Nephron (organoid): ENCODE measurements at regions not wholly inside any gene's neighbourhood (a gene's known extent, or its start where the extent isn't known, plus 50 kb on each side); places are given as distances from the start of the nearest gene placed in this dataset.

Source experiments
- H3K27ac Mint-ChIP-seq, 3 experiments: 2 replicates each; pipeline ENCODE4 v1.8.0; 2020; ENCODE audit warnings: mixed read lengths in 3 of 3, mild to moderate bottlenecking in 2 of 3, moderate library complexity in 1 of 3
- H3K27me3 Mint-ChIP-seq: 2 replicates; pipeline ENCODE4 v1.8.0; 2021; ENCODE audit warnings: low read depth, mild to moderate bottlenecking, moderate library complexity, mixed read lengths
- H3K36me3 Mint-ChIP-seq: 2 replicates; pipeline ENCODE4 v1.8.0; 2020; ENCODE audit warnings: low read depth, mixed read lengths
- H3K4me1 Mint-ChIP-seq: 2 replicates; pipeline ENCODE4 v1.8.0; 2020; ENCODE audit warnings: mixed read lengths
- H3K4me3 Mint-ChIP-seq, 3 experiments: 2 replicates each; pipeline ENCODE4 v1.8.0; 2020; ENCODE audit warnings: mild to moderate bottlenecking in 3 of 3, mixed read lengths in 3 of 3, moderate library complexity in 2 of 3
- H3K9me3 Mint-ChIP-seq: 2 replicates; pipeline ENCODE4 v1.8.0; 2020; ENCODE audit warnings: mixed read lengths
- TF ChIP-seq, protein P1 (sequence below), 3 experiments: fragments of 200-600 bp; sonication (generic); IDR thresholded peaks; one replicate each; pipeline ENCODE4 v1.5.0; 2021; ENCODE audit warnings: antibody characterized with exemption in 3 of 3; ENCODE audit not compliant: unreplicated experiment in 3 of 3

DNA sequence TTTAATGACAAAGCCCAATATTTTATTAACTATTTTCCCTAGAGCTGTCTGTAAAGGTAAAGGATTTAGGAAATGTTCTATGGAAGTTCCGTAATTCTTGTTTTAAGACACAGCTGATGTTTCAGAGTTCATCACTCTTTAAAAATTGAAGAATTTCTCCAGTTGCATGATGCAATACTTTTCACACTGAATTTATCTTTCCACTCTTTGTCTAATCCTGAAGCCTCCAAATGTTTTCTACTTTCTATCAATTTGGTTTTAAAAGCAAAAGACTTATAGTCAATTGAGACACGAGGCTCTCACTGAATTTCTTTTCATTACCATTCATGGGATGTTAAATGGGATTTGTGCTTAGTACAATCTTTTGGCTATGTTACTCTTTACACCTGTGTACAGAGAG is 223.2 kb downstream of the TDRD15 start:
- TF ChIP-seq, protein P1, sequence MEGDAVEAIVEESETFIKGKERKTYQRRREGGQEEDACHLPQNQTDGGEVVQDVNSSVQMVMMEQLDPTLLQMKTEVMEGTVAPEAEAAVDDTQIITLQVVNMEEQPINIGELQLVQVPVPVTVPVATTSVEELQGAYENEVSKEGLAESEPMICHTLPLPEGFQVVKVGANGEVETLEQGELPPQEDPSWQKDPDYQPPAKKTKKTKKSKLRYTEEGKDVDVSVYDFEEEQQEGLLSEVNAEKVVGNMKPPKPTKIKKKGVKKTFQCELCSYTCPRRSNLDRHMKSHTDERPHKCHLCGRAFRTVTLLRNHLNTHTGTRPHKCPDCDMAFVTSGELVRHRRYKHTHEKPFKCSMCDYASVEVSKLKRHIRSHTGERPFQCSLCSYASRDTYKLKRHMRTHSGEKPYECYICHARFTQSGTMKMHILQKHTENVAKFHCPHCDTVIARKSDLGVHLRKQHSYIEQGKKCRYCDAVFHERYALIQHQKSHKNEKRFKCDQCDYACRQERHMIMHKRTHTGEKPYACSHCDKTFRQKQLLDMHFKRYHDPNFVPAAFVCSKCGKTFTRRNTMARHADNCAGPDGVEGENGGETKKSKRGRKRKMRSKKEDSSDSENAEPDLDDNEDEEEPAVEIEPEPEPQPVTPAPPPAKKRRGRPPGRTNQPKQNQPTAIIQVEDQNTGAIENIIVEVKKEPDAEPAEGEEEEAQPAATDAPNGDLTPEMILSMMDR (IDR thresholded peaks at IDR 0.05; ENCODE audit: unreplicated experiment in 3 of 3): no peak
- Mint-ChIP-seq H3K4me3 (no peak overlapping the region), H3K36me3 (no peaks in the 10 kb centered on the region), H3K4me1 (no peaks in the 10 kb centered on the region), H3K9me3 (peaks cover 11% of the 10 kb centered on the region), H3K27me3 (peaks cover 11% of the 10 kb centered on the region), H3K27ac (no peak overlapping the region)

DNA sequence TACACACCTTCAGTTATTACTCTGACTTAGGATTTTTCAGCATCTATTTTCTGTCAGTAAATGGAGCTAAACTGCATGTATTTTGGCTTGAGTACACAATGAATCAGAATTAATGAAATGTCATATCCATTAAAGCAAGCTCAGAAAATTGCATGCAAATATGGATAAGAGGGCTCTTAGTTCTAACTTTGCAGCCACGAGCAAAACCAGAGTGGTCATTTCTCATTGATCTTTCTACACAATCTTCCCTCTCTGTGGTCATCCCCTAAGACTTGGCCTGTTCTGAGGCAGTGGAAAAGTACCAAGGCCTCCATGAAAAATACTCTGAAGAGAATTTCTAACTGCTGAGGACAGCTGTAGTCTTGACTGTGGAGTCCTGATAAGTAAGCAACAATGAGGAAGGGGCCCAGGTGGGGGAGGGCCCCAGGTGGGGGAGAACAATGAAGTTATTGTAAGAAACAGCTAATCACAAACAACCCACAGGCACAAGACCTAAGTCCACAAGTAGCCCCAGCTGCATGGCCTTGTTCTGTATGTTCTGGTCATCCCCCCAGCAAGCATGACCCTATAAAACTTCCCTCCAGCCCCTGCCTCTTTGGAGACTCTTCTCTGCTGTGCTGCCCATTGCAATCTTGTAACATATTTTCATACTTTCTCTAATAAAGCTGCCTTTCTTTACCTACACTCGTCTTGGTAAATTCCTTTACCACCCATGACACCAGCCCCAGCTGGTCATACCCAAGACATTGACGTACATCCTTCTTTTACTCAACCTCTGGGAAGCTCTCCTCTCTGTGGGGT is 230.3 kb downstream of the TDRD15 start:
- H3K4me3 Mint-ChIP-seq: no peak overlapping the region
- H3K9me3 Mint-ChIP-seq: peaks cover 15% of the 10 kb centered on the region
- H3K36me3 Mint-ChIP-seq: no peaks in the 10 kb centered on the region
- H3K27me3 Mint-ChIP-seq: no peaks in the 10 kb centered on the region
- no peak overlapping the region for H3K27ac Mint-ChIP-seq
- peaks cover 4% of the 10 kb centered on the region for H3K4me1 Mint-ChIP-seq
- TF ChIP-seq, protein P1 (IDR thresholded peaks at IDR 0.05; ENCODE audit: unreplicated experiment in 3 of 3): no peak

DNA sequence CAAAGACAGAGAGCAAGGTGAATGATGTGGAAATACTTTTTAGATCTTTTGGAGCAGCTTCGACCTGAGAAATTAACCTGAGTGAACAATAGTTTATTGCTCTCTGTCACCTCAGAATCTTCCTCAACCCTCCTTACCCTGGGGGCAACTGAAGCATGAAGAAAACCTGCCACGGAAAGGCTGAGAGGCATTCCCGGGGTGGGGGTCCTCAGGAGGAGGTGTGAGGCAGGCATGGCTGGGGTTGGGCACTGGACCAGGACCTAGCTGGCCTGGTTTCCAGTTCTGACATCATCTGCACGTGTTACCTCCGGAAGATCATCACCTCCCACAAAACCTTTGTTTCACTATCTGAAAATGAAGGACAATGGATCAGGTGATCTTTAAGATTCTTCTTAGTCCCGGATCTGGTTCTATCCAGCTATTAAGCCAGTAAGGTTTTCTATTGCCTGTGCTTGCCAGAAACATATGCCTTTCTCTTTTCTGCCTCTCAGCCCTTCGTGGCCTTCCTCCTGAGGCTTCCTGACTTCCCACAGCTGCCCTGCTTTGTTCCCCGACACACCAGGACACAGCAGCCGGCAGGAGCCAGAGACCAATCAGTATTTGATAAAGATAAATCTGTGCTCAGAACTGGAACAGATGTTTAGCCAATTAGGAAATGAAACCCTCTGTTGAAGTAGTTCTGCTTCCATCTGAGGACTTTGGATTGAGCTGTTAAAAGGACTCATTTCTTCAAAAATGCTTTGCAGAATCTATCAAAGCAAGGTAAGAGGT is 232.5 kb downstream of the TDRD15 start:
- Mint-ChIP-seq H3K27ac (no peak overlapping the region), H3K9me3 (peaks cover 12% of the 10 kb centered on the region), H3K36me3 (no peaks in the 10 kb centered on the region), H3K27me3 (no peaks in the 10 kb centered on the region), H3K4me1 (peaks cover 4% of the 10 kb centered on the region), H3K4me3 (no peak overlapping the region)
- TF ChIP-seq, protein P1 (IDR thresholded peaks at IDR 0.05; ENCODE audit: unreplicated experiment in 3 of 3): no peak

DNA sequence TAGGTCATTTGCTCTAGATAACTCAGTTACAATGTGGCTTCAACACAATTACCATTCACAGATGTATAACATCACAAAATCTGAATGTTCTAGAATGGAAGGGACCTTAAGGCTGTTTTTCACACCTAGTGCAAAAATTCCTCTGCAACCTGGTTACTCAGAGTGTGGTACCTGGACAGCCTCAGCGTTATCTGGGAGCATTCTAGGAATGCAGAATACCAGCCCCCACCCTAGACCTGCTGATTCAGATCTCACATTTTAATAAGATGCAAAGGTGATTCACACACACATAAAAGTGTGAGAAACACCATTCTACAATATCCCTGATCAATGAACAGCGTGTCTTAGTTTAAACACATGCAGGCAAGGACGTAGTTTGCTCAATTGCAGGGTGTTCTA is 233.1 kb downstream of the TDRD15 start:
- Mint-ChIP-seq H3K27me3 (no peaks in the 10 kb centered on the region), H3K27ac (no peak overlapping the region), H3K4me3 (no peak overlapping the region), H3K4me1 (peaks cover 4% of the 10 kb centered on the region), H3K9me3 (peaks cover 12% of the 10 kb centered on the region), H3K36me3 (no peaks in the 10 kb centered on the region)
- TF ChIP-seq, protein P1 (IDR thresholded peaks at IDR 0.05; ENCODE audit: unreplicated experiment in 3 of 3): no peak

GRCh38 chr2:21358976-21359375 is 235.2 kb downstream of the TDRD15 start:
- Mint-ChIP-seq H3K4me1 (peaks cover 4% of the 10 kb centered on the region), H3K27ac (no peak overlapping the region), H3K36me3 (no peaks in the 10 kb centered on the region), H3K27me3 (no peaks in the 10 kb centered on the region), H3K4me3 (no peak overlapping the region), H3K9me3 (peaks cover 13% of the 10 kb centered on the region)
- TF ChIP-seq, protein P1 (IDR thresholded peaks at IDR 0.05; ENCODE audit: unreplicated experiment in 3 of 3): no peak
